HG02678 (cell line): ENCODE measurements at regions not wholly inside any gene's neighbourhood (a gene's known extent, or its start where the extent isn't known, plus 50 kb on each side); places are given as distances from the start of the nearest gene placed in this dataset.

ENCODE experiments used
- ATAC-seq: cut with Tn5 transposase; IDR thresholded peaks from one replicate; pipeline ENCODE4 v1.9.1; 2021; ENCODE audit warnings: mild to moderate bottlenecking, moderate library complexity; ENCODE audit not compliant: unreplicated experiment

GRCh38 chr13:25044071-25044470 is 51.9 kb upstream of the PABPC3 start:
- no peak for ATAC-seq
